A673 (cell line): ENCODE measurements at regions not wholly inside any gene's neighbourhood (a gene's known extent, or its start where the extent isn't known, plus 50 kb on each side); places are given as distances from the start of the nearest gene placed in this dataset.

Experiments
- CTCF ChIP-seq: fragments of 300-800, 200-600 bp; sonication (generic); conservative IDR thresholded peaks from 2 replicates; pipeline ENCODE4 v1.5.1; 2017; ENCODE audit warnings: low read depth, mild to moderate bottlenecking, antibody characterized with exemption, low read length, moderate library complexity, mixed read lengths
- EZH2 ChIP-seq: fragments of 200-600 bp; sonication (generic); IDR thresholded peaks from 2 replicates; pipeline ENCODE4 v1.6.1; 2017; ENCODE audit warnings: borderline replicate concordance, low read depth, mild to moderate bottlenecking, mixed read lengths, antibody characterized with exemption, low read length; ENCODE audit not compliant: poor library complexity, severe bottlenecking

DNA sequence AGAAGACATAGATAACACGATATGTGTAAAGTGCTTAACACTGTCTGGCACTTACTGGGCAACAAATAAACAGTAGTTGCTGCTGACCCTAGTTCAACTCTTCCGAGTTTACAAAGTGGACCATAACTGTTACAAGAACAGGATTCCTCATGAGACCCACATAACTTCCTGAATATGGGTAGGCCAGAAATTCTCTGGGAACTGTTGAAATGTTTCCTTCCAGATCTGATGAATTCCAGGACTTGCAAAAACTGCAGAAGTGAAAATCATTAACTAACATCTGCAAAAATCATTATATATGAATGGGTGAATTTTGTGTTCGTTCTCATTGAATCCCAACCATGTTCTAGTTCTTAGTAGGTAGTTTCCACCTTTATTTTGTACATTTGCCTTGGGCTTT, 181.7 kb upstream of the MME start:
- TF ChIP-seq EZH2 (no peak), CTCF (no peak)
